ENCODE measurements at regions not wholly inside any gene's neighbourhood (a gene's known extent, or its start where the extent isn't known, plus 50 kb on each side); places are given as distances from the start of the nearest gene placed in this dataset.

GRCh38 chr5:57862471-57862911 lies 379.9 kb upstream of the ACTBL2 start:
- no peak for TF ChIP-seq CTCF (IDR thresholded peaks at IDR 0.05)
- Histone ChIP-seq H3K27me3 (replicated peaks; ENCODE audit: insufficient read depth) (no peaks in the 10 kb centered on the region), H3K4me3 (no peak overlapping the region), H3K9me3 (no peaks in the 10 kb centered on the region), H3K4me1 (ENCODE audit: control insufficient read depth in 1 of 2, low read depth in 2 of 2) (peaks cover 0 to 6% of the 10 kb centered on the region in 2 donors), H3K36me3 (no peaks in the 10 kb centered on the region), H3K27ac (no peak overlapping the region)
- no peak for ATAC-seq (ENCODE audit: insufficient number of reproducible peaks, low FRiP score, low read depth)
- no peak for DNase-seq (ENCODE audit: low spot score)

GRCh38 chr5:57859626-57860025 lies 377.0 kb upstream of the ACTBL2 start:
- Histone ChIP-seq H3K36me3 (no peaks in the 10 kb centered on the region), H3K4me3 (no peak overlapping the region), H3K4me1 (ENCODE audit: control insufficient read depth in 1 of 2, low read depth in 2 of 2) (peaks cover 0 to 6% of the 10 kb centered on the region in 2 donors), H3K27ac (no peak overlapping the region), H3K27me3 (replicated peaks; ENCODE audit: insufficient read depth) (no peaks in the 10 kb centered on the region), H3K9me3 (no peaks in the 10 kb centered on the region)
- DNase-seq (ENCODE audit: low spot score) (no peak), ATAC-seq (ENCODE audit: insufficient number of reproducible peaks, low FRiP score, low read depth) (no peak)
- TF ChIP-seq CTCF (IDR thresholded peaks at IDR 0.05) = no peak

DNA sequence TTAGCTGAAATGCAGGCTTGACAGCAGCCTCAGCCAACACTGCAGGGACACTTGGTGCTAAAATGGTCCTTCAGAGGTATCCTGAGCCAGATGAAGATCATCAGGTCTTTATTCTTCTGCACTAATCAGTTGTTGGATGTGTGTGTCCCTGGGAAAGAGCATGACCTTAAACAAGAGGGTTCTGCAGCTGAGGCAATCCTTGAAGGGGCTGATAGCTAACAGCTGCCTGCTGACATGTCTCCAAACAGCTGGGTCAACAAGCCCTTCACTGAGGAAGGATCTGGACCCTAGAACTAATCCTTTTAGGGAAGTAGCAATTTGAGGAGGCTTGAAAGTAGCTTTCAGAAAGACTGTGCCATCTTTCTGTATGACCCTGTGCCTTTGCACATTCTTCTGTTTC lies 376.3 kb upstream of the ACTBL2 start:
- Histone ChIP-seq H3K4me1 (ENCODE audit: control insufficient read depth in 1 of 2, low read depth in 2 of 2) (peaks cover 0 to 6% of the 10 kb centered on the region in 2 donors), H3K36me3 (no peaks in the 10 kb centered on the region), H3K9me3 (no peaks in the 10 kb centered on the region), H3K4me3 (no peak overlapping the region), H3K27me3 (replicated peaks; ENCODE audit: insufficient read depth) (no peaks in the 10 kb centered on the region), H3K27ac (no peak overlapping the region)
- ATAC-seq (ENCODE audit: insufficient number of reproducible peaks, low FRiP score, low read depth) (no peak), DNase-seq (ENCODE audit: low spot score) (no peak)
- no peak for TF ChIP-seq CTCF (IDR thresholded peaks at IDR 0.05)

GRCh38 chr5:57857696-57858095 lies 375.1 kb upstream of the ACTBL2 start:
- ATAC-seq (ENCODE audit: insufficient number of reproducible peaks, low FRiP score, low read depth) (no peak), DNase-seq (ENCODE audit: low spot score) (no peak)
- H3K36me3 ChIP-seq = no peaks in the 10 kb centered on the region
- H3K9me3 ChIP-seq = no peaks in the 10 kb centered on the region
- no peaks in the 10 kb centered on the region for H3K27me3 ChIP-seq (replicated peaks; ENCODE audit: insufficient read depth)
- no peak overlapping the region for H3K4me3 ChIP-seq
- H3K4me1 ChIP-seq (ENCODE audit: control insufficient read depth in 1 of 2, low read depth in 2 of 2) = peaks cover 0 to 3% of the 10 kb centered on the region in 2 donors
- H3K27ac ChIP-seq = no peak overlapping the region
- no peak for TF ChIP-seq CTCF (IDR thresholded peaks at IDR 0.05)

DNA sequence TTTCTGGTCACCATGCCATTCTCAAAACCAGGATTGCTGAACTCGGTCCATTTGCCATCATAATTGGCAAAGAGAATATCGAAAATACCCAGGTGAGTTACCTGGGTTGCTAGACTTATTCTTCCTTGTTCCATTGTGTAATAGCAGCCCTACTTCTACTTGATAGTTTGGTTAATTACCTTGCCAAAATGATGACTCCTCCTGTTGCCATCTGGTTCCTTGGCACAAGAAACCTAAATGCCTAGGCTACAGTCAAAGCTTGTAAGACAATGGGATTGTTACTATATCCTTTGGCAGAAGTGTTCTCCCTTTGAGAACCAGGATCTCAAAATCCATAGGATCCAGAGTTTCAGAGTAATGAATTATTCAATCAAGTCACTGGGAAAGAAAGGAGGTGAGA lies 373.2 kb upstream of the ACTBL2 start:
- Histone ChIP-seq H3K4me3 (no peak overlapping the region), H3K9me3 (no peaks in the 10 kb centered on the region), H3K4me1 (ENCODE audit: control insufficient read depth in 1 of 2, low read depth in 2 of 2) (no peaks in the 10 kb centered on the region), H3K27me3 (replicated peaks; ENCODE audit: insufficient read depth) (no peaks in the 10 kb centered on the region), H3K36me3 (no peaks in the 10 kb centered on the region), H3K27ac (no peak overlapping the region)
- ATAC-seq (ENCODE audit: insufficient number of reproducible peaks, low FRiP score, low read depth) (no peak), DNase-seq (ENCODE audit: low spot score) (no peak)
- TF ChIP-seq CTCF (IDR thresholded peaks at IDR 0.05) = no peak
